ENCODE measurements at regions not wholly inside any gene's neighbourhood (a gene's known extent, or its start where the extent isn't known, plus 50 kb on each side); places are given as distances from the start of the nearest gene placed in this dataset.

GRCh38 chr5:98099448-98100105 lies 673.9 kb upstream of the RGMB start:
- Histone ChIP-seq H3K9me3 (ENCODE audit: insufficient read depth, low read depth, low read length) (no peaks in the 10 kb centered on the region), H3K4me1 (ENCODE audit: control insufficient read depth in 1 of 2, insufficient read depth in 2 of 2, low read length in 2 of 2) (no peaks in the 10 kb centered on the region), H3K4me2 (ENCODE audit: low read length) (no peak overlapping the region), H3K23ac (ENCODE audit: low read length) (no peak overlapping the region), H3K4ac (ENCODE audit: low read depth, low read length) (no peak overlapping the region), H3K4me3 (ENCODE audit: low read depth, low read length) (no peak overlapping the region), H3K9ac (ENCODE audit: low read length) (no peak overlapping the region), H3K36me3 (ENCODE audit: control insufficient read depth in 1 of 2, insufficient read depth in 2 of 2, low read length in 2 of 2) (no peaks in the 10 kb centered on the region), H4K91ac (ENCODE audit: low read depth, low read length) (no peak overlapping the region), H3K79me1 (ENCODE audit: low read length) (no peaks in the 10 kb centered on the region), H3K27me3 (ENCODE audit: insufficient read depth, low read length) (no peaks in the 10 kb centered on the region), H4K12ac (ENCODE audit: low read depth, low read length) (no peak overlapping the region), H3K27ac (ENCODE audit: low read depth, low read length) (no peak overlapping the region), H2BK5ac (ENCODE audit: low read depth, low read length, poor library complexity) (no peak overlapping the region), H3K79me2 (ENCODE audit: control insufficient read depth, insufficient read depth, low read length, poor library complexity) (no peaks in the 10 kb centered on the region), H4K8ac (ENCODE audit: low read depth, low read length) (no peak overlapping the region), H3K14ac (ENCODE audit: low read length) (no peak overlapping the region), H2AFZ (ENCODE audit: insufficient read depth, low read length, poor library complexity) (no peak overlapping the region), H3K18ac (ENCODE audit: low read length) (no peak overlapping the region), H2BK12ac (ENCODE audit: low read length) (no peak overlapping the region), H2AK5ac (ENCODE audit: low read length) (no peak overlapping the region), H2BK120ac (ENCODE audit: insufficient read depth, low read length, poor library complexity) (no peak overlapping the region)
- no CpG with 5 or more reads among the region's 3 CpGs for WGBS (ENCODE audit: extremely low coverage, insufficient coverage, insufficient read length)
- no peak for DNase-seq

GRCh38 chr5:98101131-98101530 lies 672.3 kb upstream of the RGMB start:
- Histone ChIP-seq H3K79me2 (ENCODE audit: control insufficient read depth, insufficient read depth, low read length, poor library complexity) (no peaks in the 10 kb centered on the region), H3K18ac (ENCODE audit: low read length) (no peak overlapping the region), H3K9me3 (ENCODE audit: insufficient read depth, low read depth, low read length) (no peaks in the 10 kb centered on the region), H3K79me1 (ENCODE audit: low read length) (no peaks in the 10 kb centered on the region), H2BK120ac (ENCODE audit: insufficient read depth, low read length, poor library complexity) (no peak overlapping the region), H3K27me3 (ENCODE audit: insufficient read depth, low read length) (no peaks in the 10 kb centered on the region), H2AFZ (ENCODE audit: insufficient read depth, low read length, poor library complexity) (no peak overlapping the region), H2AK5ac (ENCODE audit: low read length) (no peak overlapping the region), H3K4me1 (ENCODE audit: control insufficient read depth in 1 of 2, insufficient read depth in 2 of 2, low read length in 2 of 2) (no peaks in the 10 kb centered on the region), H3K4me3 (ENCODE audit: low read depth, low read length) (no peak overlapping the region), H2BK12ac (ENCODE audit: low read length) (no peak overlapping the region), H3K23ac (ENCODE audit: low read length) (no peak overlapping the region), H3K27ac (ENCODE audit: low read depth, low read length) (no peak overlapping the region), H3K4me2 (ENCODE audit: low read length) (no peak overlapping the region), H2BK5ac (ENCODE audit: low read depth, low read length, poor library complexity) (no peak overlapping the region), H4K8ac (ENCODE audit: low read depth, low read length) (no peak overlapping the region), H3K36me3 (ENCODE audit: control insufficient read depth in 1 of 2, insufficient read depth in 2 of 2, low read length in 2 of 2) (no peaks in the 10 kb centered on the region), H3K4ac (ENCODE audit: low read depth, low read length) (no peak overlapping the region), H4K12ac (ENCODE audit: low read depth, low read length) (no peak overlapping the region), H3K14ac (ENCODE audit: low read length) (no peak overlapping the region), H4K91ac (ENCODE audit: low read depth, low read length) (no peak overlapping the region), H3K9ac (ENCODE audit: low read length) (no peak overlapping the region)
- DNase-seq = no peak

GRCh38 chr5:98102936-98103335 lies 670.5 kb upstream of the RGMB start:
- no peak overlapping the region for H2AK5ac ChIP-seq (ENCODE audit: low read length)
- DNase-seq = no peak
- no peak overlapping the region for H3K4me2 ChIP-seq (ENCODE audit: low read length)
- H3K4ac ChIP-seq (ENCODE audit: low read depth, low read length) = no peak overlapping the region
- no peak overlapping the region for H3K27ac ChIP-seq (ENCODE audit: low read depth, low read length)
- no peaks in the 10 kb centered on the region for H3K79me1 ChIP-seq (ENCODE audit: low read length)
- H4K91ac ChIP-seq (ENCODE audit: low read depth, low read length) = no peak overlapping the region
- no peaks in the 10 kb centered on the region for H3K79me2 ChIP-seq (ENCODE audit: control insufficient read depth, insufficient read depth, low read length, poor library complexity)
- no peak overlapping the region for H3K14ac ChIP-seq (ENCODE audit: low read length)
- no peak overlapping the region for H2AFZ ChIP-seq (ENCODE audit: insufficient read depth, low read length, poor library complexity)
- no peak overlapping the region for H4K12ac ChIP-seq (ENCODE audit: low read depth, low read length)
- H3K9ac ChIP-seq (ENCODE audit: low read length) = no peak overlapping the region
- no peak overlapping the region for H2BK120ac ChIP-seq (ENCODE audit: insufficient read depth, low read length, poor library complexity)
- WGBS (ENCODE audit: extremely low coverage, insufficient coverage, insufficient read length) = no CpG with 5 or more reads among the region's 3 CpGs
- H3K4me3 ChIP-seq (ENCODE audit: low read depth, low read length) = no peak overlapping the region
- H3K4me1 ChIP-seq (ENCODE audit: control insufficient read depth in 1 of 2, insufficient read depth in 2 of 2, low read length in 2 of 2) = no peaks in the 10 kb centered on the region
- no peak overlapping the region for H3K23ac ChIP-seq (ENCODE audit: low read length)
- no peaks in the 10 kb centered on the region for H3K9me3 ChIP-seq (ENCODE audit: insufficient read depth, low read depth, low read length)
- no peak overlapping the region for H4K8ac ChIP-seq (ENCODE audit: low read depth, low read length)
- no peak overlapping the region for H2BK12ac ChIP-seq (ENCODE audit: low read length)
- no peaks in the 10 kb centered on the region for H3K36me3 ChIP-seq (ENCODE audit: control insufficient read depth in 1 of 2, insufficient read depth in 2 of 2, low read length in 2 of 2)
- H3K18ac ChIP-seq (ENCODE audit: low read length) = no peak overlapping the region
- no peaks in the 10 kb centered on the region for H3K27me3 ChIP-seq (ENCODE audit: insufficient read depth, low read length)
- no peak overlapping the region for H2BK5ac ChIP-seq (ENCODE audit: low read depth, low read length, poor library complexity)

GRCh38 chr5:98103807-98104206 lies 669.7 kb upstream of the RGMB start:
- WGBS (ENCODE audit: extremely low coverage, insufficient coverage, insufficient read length) = no CpG with 5 or more reads among the region's 5 CpGs
- H3K4ac ChIP-seq (ENCODE audit: low read depth, low read length) = no peak overlapping the region

More at GRCh38 chr5:98103807-98104206, 669.7 kb upstream of the RGMB start:
- Histone ChIP-seq H3K9ac (ENCODE audit: low read length) (no peak overlapping the region), H3K9me3 (ENCODE audit: insufficient read depth, low read depth, low read length) (no peaks in the 10 kb centered on the region), H3K4me2 (ENCODE audit: low read length) (no peak overlapping the region), H4K8ac (ENCODE audit: low read depth, low read length) (no peak overlapping the region), H3K36me3 (ENCODE audit: control insufficient read depth in 1 of 2, insufficient read depth in 2 of 2, low read length in 2 of 2) (no peaks in the 10 kb centered on the region), H4K91ac (ENCODE audit: low read depth, low read length) (no peak overlapping the region), H4K12ac (ENCODE audit: low read depth, low read length) (no peak overlapping the region), H3K79me2 (ENCODE audit: control insufficient read depth, insufficient read depth, low read length, poor library complexity) (no peaks in the 10 kb centered on the region), H2BK120ac (ENCODE audit: insufficient read depth, low read length, poor library complexity) (no peak overlapping the region), H3K18ac (ENCODE audit: low read length) (no peak overlapping the region), H3K79me1 (ENCODE audit: low read length) (no peaks in the 10 kb centered on the region), H2BK12ac (ENCODE audit: low read length) (no peak overlapping the region), H3K27ac (ENCODE audit: low read depth, low read length) (no peak overlapping the region), H2AFZ (ENCODE audit: insufficient read depth, low read length, poor library complexity) (no peak overlapping the region), H2BK5ac (ENCODE audit: low read depth, low read length, poor library complexity) (no peak overlapping the region), H3K27me3 (ENCODE audit: insufficient read depth, low read length) (no peaks in the 10 kb centered on the region), H3K14ac (ENCODE audit: low read length) (no peak overlapping the region), H3K4me3 (ENCODE audit: low read depth, low read length) (no peak overlapping the region), H3K4me1 (ENCODE audit: control insufficient read depth in 1 of 2, insufficient read depth in 2 of 2, low read length in 2 of 2) (no peaks in the 10 kb centered on the region), H3K23ac (ENCODE audit: low read length) (no peak overlapping the region), H2AK5ac (ENCODE audit: low read length) (no peak overlapping the region)
- no peak for DNase-seq
